SK-N-SH (cell line): ENCODE measurements at regions not wholly inside any gene's neighbourhood (a gene's known extent, or its start where the extent isn't known, plus 50 kb on each side); places are given as distances from the start of the nearest gene placed in this dataset.

Experiments
- CTCF ChIA-PET: fragments of 300-600, 350-600 bp; formaldehyde crosslinking; extraction: SDS; loops from one replicate; lab custom pipeline; 2021; lab: Yijun Ruan, JAX
- POLR2A ChIA-PET: fragments of 350-600 bp; sonication (Branson Sonifier 250); formaldehyde crosslinking; extraction: SDS; loops from one replicate; lab custom pipeline; 2020; ENCODE audit warnings: antibody characterized with exemption, inconsistent platforms; lab: Yijun Ruan, JAX
- DNase-seq: peaks from one replicate; pipeline ENCODE4 v3.0.0; 2012
- H2AFZ ChIP-seq: fragments of 200-600 bp; sonication (generic); 2 replicates; pipeline ENCODE4 v1.8.1; 2016; ENCODE audit warnings: antibody characterized with exemption, mild to moderate bottlenecking, low read depth
- H3F3A ChIP-seq: fragments of 200-600 bp; sonication (generic); replicated peaks from 2 replicates; pipeline ENCODE3; 2016; ENCODE audit warnings: antibody characterized with exemption, mild to moderate bottlenecking; ENCODE audit not compliant: insufficient read depth
- H3K27ac ChIP-seq, 2 experiments: fragments of 200-500 bp in 1 of 2; fragments of 200-600 bp in 1 of 2; sonication (Bioruptor generic) in 1 of 2; sonication (generic), shearing (Covaris generic) in 1 of 2; 2 replicates each; pipeline versions ENCODE4 v1.5.1 to v1.6.1; 2014 to 2016; ENCODE audit warnings: low read depth in 2 of 2, inconsistent platforms in 1 of 2, low read length in 1 of 2, mild to moderate bottlenecking in 1 of 2, mixed read lengths in 1 of 2
- H3K27me3 ChIP-seq: fragments of 200-600 bp; sonication (generic), shearing (Covaris generic); 2 replicates; pipeline ENCODE4 v1.6.1; 2016; ENCODE audit warnings: mixed run types; ENCODE audit not compliant: insufficient read depth
- H3K36me3 ChIP-seq, 2 experiments: fragments of 200-500 bp in 1 of 2; fragments of 200-600 bp in 1 of 2; sonication (Bioruptor generic) in 1 of 2; sonication (generic) in 1 of 2; replicated peaks in 1 of 2; 2 replicates each; pipeline versions ENCODE3 to v1.5.1; 2014 to 2016; ENCODE audit warnings: low read length in 1 of 2, mild to moderate bottlenecking in 1 of 2; ENCODE audit not compliant: insufficient read depth in 2 of 2, control insufficient read depth in 1 of 2
- H3K4me1 ChIP-seq, 2 experiments: fragments of 200-500 bp in 1 of 2; fragments of 200-600 bp in 1 of 2; sonication (Bioruptor generic) in 1 of 2; sonication (generic), shearing (Covaris generic) in 1 of 2; 2 replicates each; pipeline versions ENCODE4 v1.5.1 to v1.6.1; 2014 to 2016; ENCODE audit warnings: low read depth in 1 of 2, low read length in 1 of 2, mixed run types in 1 of 2; ENCODE audit not compliant: insufficient read depth in 2 of 2, control insufficient read depth in 1 of 2
- H3K4me2 ChIP-seq: fragments of 200-600 bp; sonication (generic), shearing (Covaris generic); 2 replicates; pipeline ENCODE4 v1.6.1; 2017; ENCODE audit warnings: mixed run types
- H3K4me3 ChIP-seq, 2 experiments: fragments of 200-500 bp in 1 of 2; fragments of 200-600 bp in 1 of 2; sonication (Bioruptor generic) in 1 of 2; sonication (generic), shearing (Covaris generic) in 1 of 2; 2 replicates each; pipeline versions ENCODE4 v1.5.1 to v1.8.1; 2014 to 2016; ENCODE audit warnings: low read depth in 2 of 2, inconsistent platforms in 1 of 2, low read length in 1 of 2, mild to moderate bottlenecking in 1 of 2, mixed read lengths in 1 of 2, moderate library complexity in 1 of 2
- H3K79me2 ChIP-seq: fragments of 200-600 bp; sonication (generic); 2 replicates; pipeline ENCODE4 v1.8.1; 2017; ENCODE audit warnings: mild to moderate bottlenecking; ENCODE audit not compliant: insufficient read depth
- H3K9ac ChIP-seq: fragments of 200-600 bp; sonication (generic); 2 replicates; pipeline ENCODE4 v1.6.1; 2017; ENCODE audit warnings: mixed run types
- H3K9me2 ChIP-seq: fragments of 200-600 bp; sonication (generic); 2 replicates; pipeline ENCODE4 v1.6.1; 2017; ENCODE audit warnings: mixed run types
- H3K9me3 ChIP-seq: fragments of 200-600 bp; sonication (generic); 2 replicates; pipeline ENCODE4 v1.6.1; 2017; ENCODE audit warnings: mixed run types, mild to moderate bottlenecking, moderate library complexity
- H4K20me1 ChIP-seq: fragments of 200-600 bp; sonication (generic); 2 replicates; pipeline ENCODE4 v1.6.1; 2017; ENCODE audit warnings: mild to moderate bottlenecking, mixed run types; ENCODE audit not compliant: insufficient read depth
- CHD2 ChIP-seq: fragments of 150-350 bp; IDR thresholded peaks from 2 replicates; pipeline ENCODE4 v1.6.1; 2018; ENCODE audit warnings: low read length; ENCODE audit not compliant: partially characterized antibody
- EP300 ChIP-seq, 2 experiments: IDR thresholded peaks; 2 replicates each; pipeline versions ENCODE4 v1.4.0 to v1.6.1; 2012; ENCODE audit warnings: borderline replicate concordance in 1 of 2, low read depth in 1 of 2, low read length in 1 of 2
- FOSL2 ChIP-seq: IDR thresholded peaks from 2 replicates; pipeline ENCODE4 v1.4.0; 2012; ENCODE audit warnings: low read depth, mild to moderate bottlenecking, moderate library complexity, borderline replicate concordance
- FOXJ3 ChIP-seq: sonication (generic); formaldehyde crosslinking; IDR thresholded peaks from 2 replicates; pipeline ENCODE4 v1.5.1; 2020; ENCODE audit warnings: mild to moderate bottlenecking, missing genetic modification reagents
- GATA2 ChIP-seq: sonication (generic); formaldehyde crosslinking; IDR thresholded peaks from 2 replicates; pipeline ENCODE4 v1.5.0; 2020; ENCODE audit warnings: mild to moderate bottlenecking, missing genetic modification reagents
- MEF2A ChIP-seq: IDR thresholded peaks from 2 replicates; pipeline ENCODE4 v1.4.0; 2012; ENCODE audit warnings: low read depth, borderline replicate concordance
- POLR2AphosphoS5 ChIP-seq: IDR thresholded peaks from 2 replicates; pipeline ENCODE4 v1.6.1; 2012; ENCODE audit warnings: low read depth, low read length
- RAD21 ChIP-seq: IDR thresholded peaks from 2 replicates; pipeline ENCODE4 v1.6.1; 2012; ENCODE audit warnings: mild to moderate bottlenecking, low read length
- RXRA ChIP-seq: IDR thresholded peaks from 2 replicates; pipeline ENCODE4 v1.4.0; 2012; ENCODE audit warnings: low read depth, mild to moderate bottlenecking, borderline replicate concordance
- SMC3 ChIP-seq: IDR thresholded peaks from 2 replicates; pipeline ENCODE4 v1.6.1; 2012; ENCODE audit warnings: low read depth, low read length, improper control_type of control experiment
- YY1 ChIP-seq: IDR thresholded peaks from 2 replicates; pipeline ENCODE4 v1.4.0; 2012; ENCODE audit warnings: low read depth, mild to moderate bottlenecking
- WGBS: methylation state at CpG from one replicate; pipeline ENCODE4 v1.1.6; 2017; ENCODE audit warnings: low lambda C conversion rate; 5-methylcytosine and 5-hydroxymethylcytosine counted together
- TF ChIP-seq, protein P1 (sequence below): IDR thresholded peaks from 2 replicates; pipeline ENCODE4 v1.6.1; 2012; ENCODE audit warnings: mild to moderate bottlenecking, low read depth, low read length, moderate library complexity
- TF ChIP-seq, protein P2 (sequence below): fragments of 150-350 bp; IDR thresholded peaks from 2 replicates; pipeline ENCODE4 v1.6.1; 2017; ENCODE audit warnings: antibody characterized with exemption, low read length, low read depth, borderline replicate concordance
- TF ChIP-seq, protein P3 (sequence below): IDR thresholded peaks from 2 replicates; pipeline ENCODE4 v1.4.0; 2012; ENCODE audit warnings: low read depth
- TF ChIP-seq, protein P4 (sequence below): IDR thresholded peaks from 2 replicates; pipeline ENCODE4 v1.4.0; 2012; ENCODE audit warnings: low read depth, borderline replicate concordance

DNA sequence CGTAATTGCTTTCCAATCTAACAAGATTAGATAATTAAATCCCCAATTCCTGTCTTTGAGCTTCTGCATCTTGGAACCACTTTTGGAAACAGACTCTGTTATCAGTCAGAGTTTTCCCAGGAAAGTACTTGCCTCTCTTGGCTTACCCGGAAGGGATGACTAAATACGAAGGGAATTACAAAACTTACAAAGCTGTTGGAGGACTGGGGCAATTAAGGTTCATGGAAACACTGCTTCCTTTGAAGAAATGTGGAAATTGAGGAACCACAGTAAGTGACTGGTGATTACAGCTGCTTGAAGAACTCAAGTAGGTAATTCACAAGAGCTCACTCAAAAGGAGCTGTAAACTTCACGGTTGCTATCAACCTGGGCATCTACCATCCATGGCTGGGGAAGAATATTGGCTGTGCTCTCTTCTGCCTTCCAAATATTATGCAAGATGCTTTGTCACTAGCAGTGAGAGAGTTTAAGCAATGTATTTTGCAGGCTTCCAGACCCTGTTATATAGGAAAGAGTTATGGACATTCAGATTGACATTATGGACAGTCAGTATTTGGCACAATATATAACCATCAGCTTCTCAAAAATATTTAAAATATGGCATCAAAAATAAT, 104.6 kb upstream of the MAN2A1 start (continued):
- TF ChIP-seq, protein P1, sequence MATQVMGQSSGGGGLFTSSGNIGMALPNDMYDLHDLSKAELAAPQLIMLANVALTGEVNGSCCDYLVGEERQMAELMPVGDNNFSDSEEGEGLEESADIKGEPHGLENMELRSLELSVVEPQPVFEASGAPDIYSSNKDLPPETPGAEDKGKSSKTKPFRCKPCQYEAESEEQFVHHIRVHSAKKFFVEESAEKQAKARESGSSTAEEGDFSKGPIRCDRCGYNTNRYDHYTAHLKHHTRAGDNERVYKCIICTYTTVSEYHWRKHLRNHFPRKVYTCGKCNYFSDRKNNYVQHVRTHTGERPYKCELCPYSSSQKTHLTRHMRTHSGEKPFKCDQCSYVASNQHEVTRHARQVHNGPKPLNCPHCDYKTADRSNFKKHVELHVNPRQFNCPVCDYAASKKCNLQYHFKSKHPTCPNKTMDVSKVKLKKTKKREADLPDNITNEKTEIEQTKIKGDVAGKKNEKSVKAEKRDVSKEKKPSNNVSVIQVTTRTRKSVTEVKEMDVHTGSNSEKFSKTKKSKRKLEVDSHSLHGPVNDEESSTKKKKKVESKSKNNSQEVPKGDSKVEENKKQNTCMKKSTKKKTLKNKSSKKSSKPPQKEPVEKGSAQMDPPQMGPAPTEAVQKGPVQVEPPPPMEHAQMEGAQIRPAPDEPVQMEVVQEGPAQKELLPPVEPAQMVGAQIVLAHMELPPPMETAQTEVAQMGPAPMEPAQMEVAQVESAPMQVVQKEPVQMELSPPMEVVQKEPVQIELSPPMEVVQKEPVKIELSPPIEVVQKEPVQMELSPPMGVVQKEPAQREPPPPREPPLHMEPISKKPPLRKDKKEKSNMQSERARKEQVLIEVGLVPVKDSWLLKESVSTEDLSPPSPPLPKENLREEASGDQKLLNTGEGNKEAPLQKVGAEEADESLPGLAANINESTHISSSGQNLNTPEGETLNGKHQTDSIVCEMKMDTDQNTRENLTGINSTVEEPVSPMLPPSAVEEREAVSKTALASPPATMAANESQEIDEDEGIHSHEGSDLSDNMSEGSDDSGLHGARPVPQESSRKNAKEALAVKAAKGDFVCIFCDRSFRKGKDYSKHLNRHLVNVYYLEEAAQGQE = no peak
- no peak for TF ChIP-seq YY1
- TF ChIP-seq EP300 (IDR thresholded peaks at IDR 0.05; ENCODE audit: borderline replicate concordance in 1 of 2, low read depth in 1 of 2, low read length in 1 of 2) = no peak
- no peak for TF ChIP-seq CHD2
- TF ChIP-seq, protein P2, sequence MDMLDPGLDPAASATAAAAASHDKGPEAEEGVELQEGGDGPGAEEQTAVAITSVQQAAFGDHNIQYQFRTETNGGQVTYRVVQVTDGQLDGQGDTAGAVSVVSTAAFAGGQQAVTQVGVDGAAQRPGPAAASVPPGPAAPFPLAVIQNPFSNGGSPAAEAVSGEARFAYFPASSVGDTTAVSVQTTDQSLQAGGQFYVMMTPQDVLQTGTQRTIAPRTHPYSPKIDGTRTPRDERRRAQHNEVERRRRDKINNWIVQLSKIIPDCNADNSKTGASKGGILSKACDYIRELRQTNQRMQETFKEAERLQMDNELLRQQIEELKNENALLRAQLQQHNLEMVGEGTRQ = no peak
- TF ChIP-seq RXRA = no peak
- TF ChIP-seq RAD21 = no peak
- TF ChIP-seq, protein P3, sequence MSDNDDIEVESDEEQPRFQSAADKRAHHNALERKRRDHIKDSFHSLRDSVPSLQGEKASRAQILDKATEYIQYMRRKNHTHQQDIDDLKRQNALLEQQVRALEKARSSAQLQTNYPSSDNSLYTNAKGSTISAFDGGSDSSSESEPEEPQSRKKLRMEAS = no peak
- no peak for TF ChIP-seq FOXJ3 (CRISPR knock-in tag)
- TF ChIP-seq FOSL2 = no peak
- TF ChIP-seq POLR2AphosphoS5 = no peak
- TF ChIP-seq SMC3 = no peak
- TF ChIP-seq, protein P4, sequence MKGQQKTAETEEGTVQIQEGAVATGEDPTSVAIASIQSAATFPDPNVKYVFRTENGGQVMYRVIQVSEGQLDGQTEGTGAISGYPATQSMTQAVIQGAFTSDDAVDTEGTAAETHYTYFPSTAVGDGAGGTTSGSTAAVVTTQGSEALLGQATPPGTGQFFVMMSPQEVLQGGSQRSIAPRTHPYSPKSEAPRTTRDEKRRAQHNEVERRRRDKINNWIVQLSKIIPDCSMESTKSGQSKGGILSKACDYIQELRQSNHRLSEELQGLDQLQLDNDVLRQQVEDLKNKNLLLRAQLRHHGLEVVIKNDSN = no peak

DNA sequence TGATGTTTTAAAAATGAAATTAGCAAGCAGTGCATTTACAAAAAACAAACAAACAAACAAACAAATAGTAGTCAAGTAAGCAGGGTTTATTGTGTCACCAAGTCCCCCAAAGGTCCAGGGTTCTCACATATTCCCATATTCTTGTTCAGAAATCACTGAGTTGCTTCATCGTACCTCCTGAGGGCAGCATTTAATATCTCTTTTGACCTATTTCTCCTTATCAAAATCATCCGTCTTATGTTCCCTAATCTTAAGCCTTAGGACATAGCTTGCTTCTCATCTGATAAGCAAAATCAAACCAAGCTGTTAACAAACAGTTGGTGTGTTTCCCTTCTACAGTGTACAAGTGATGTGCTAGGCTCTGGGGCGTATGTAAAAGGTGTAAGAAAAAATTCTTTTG, 109.5 kb upstream of the MAN2A1 start:
- H3K36me3 ChIP-seq = no peaks in the 10 kb centered on the region
- H3K9me2 ChIP-seq = no peaks in the 10 kb centered on the region
- POLR2A ChIA-PET = no interaction called here
- H3F3A ChIP-seq = no peaks in the 10 kb centered on the region
- no peaks in the 10 kb centered on the region; the same call in 1 of the 2 replicates for H3K27me3 ChIP-seq
- H3K4me3 ChIP-seq = no peak overlapping the region
- DNase-seq = no peak
- TF ChIP-seq MEF2A = no peak
- TF ChIP-seq, protein P3 = no peak
- 0 out of 2 replicates have a peak, but pooled peaks have one; percentile 29 for TF ChIP-seq GATA2
- TF ChIP-seq RAD21 = peak; percentile 27; the same call in 1 of the 2 replicates
- H3K27ac ChIP-seq = no peak overlapping the region
- no peak overlapping the region for H3K9ac ChIP-seq
- no peaks in the 10 kb centered on the region for H4K20me1 ChIP-seq
- H3K4me2 ChIP-seq = no peak overlapping the region
- CTCF ChIA-PET = no interaction called here
- no peak overlapping the region for H2AFZ ChIP-seq
- no peaks in the 10 kb centered on the region for H3K79me2 ChIP-seq
- H3K9me3 ChIP-seq = no peaks in the 10 kb centered on the region
- no peaks in the 10 kb centered on the region for H3K4me1 ChIP-seq
- 63% methylated on average over 3 of the region's 3 CpGs for WGBS
